ENCODE measurements at regions not wholly inside any gene's neighbourhood (a gene's known extent, or its start where the extent isn't known, plus 50 kb on each side); places are given as distances from the start of the nearest gene placed in this dataset.

DNA sequence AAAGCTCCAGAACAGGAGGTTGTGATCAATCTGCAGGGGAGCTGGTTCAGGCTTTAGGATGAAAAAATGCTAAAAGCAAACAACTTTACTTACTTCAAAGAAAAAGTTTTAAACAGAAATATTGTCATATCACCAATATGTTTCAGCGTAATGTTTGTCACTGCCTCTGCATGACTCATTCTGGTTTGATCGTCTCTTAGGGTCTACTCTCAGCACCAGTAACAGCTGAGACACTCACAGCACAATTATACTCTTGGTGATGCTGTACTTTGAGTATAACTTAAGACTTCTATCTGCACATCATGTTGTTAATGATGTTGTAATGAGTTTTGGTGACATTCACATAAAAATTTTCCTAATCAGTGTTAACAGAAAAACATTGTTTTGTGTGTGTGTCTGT is 665.4 kb downstream of the EPM2A start:
- Histone ChIP-seq H3K9ac (ENCODE audit: low read depth in 1 of 2, low read length in 2 of 2) (no peak overlapping the region), H3K27ac (ENCODE audit: low read depth in 1 of 2, low read length in 2 of 2) (no peak overlapping the region), H3K36me3 (ENCODE audit: control insufficient read depth in 4 of 4, insufficient read depth in 3 of 4, low read depth in 1 of 4, low read length in 3 of 4) (no peaks in the 10 kb centered on the region), H3K27me3 (ENCODE audit: control insufficient read depth in 4 of 4, insufficient read depth in 4 of 4, low read length in 3 of 4) (no peaks in the 10 kb centered on the region), H3K4me3 (ENCODE audit: low read depth in 1 of 3, low read length in 3 of 3) (no peak overlapping the region), H3K4me1 (ENCODE audit: control insufficient read depth in 4 of 4, insufficient read depth in 4 of 4, low read length in 3 of 4) (no peaks in the 10 kb centered on the region), H3K9me3 (ENCODE audit: control insufficient read depth in 4 of 4, low read length in 3 of 4) (no peaks in the 10 kb centered on the region)
- 94% methylated on average over 2 of the region's 2 CpGs for WGBS
- TF ChIP-seq RXRA (IDR thresholded peaks at IDR 0.05) (no peak), HNF4A (conservative IDR thresholded peaks at IDR 0.05) (no peak), TAF1 (conservative IDR thresholded peaks at IDR 0.05) (no peak), FOXA1 (IDR thresholded peaks at IDR 0.05) (no peak), FOXA2 (IDR thresholded peaks at IDR 0.05) (no peak), NR2F2 (IDR thresholded peaks at IDR 0.05) (no peak)
- TF ChIP-seq, protein P1, sequence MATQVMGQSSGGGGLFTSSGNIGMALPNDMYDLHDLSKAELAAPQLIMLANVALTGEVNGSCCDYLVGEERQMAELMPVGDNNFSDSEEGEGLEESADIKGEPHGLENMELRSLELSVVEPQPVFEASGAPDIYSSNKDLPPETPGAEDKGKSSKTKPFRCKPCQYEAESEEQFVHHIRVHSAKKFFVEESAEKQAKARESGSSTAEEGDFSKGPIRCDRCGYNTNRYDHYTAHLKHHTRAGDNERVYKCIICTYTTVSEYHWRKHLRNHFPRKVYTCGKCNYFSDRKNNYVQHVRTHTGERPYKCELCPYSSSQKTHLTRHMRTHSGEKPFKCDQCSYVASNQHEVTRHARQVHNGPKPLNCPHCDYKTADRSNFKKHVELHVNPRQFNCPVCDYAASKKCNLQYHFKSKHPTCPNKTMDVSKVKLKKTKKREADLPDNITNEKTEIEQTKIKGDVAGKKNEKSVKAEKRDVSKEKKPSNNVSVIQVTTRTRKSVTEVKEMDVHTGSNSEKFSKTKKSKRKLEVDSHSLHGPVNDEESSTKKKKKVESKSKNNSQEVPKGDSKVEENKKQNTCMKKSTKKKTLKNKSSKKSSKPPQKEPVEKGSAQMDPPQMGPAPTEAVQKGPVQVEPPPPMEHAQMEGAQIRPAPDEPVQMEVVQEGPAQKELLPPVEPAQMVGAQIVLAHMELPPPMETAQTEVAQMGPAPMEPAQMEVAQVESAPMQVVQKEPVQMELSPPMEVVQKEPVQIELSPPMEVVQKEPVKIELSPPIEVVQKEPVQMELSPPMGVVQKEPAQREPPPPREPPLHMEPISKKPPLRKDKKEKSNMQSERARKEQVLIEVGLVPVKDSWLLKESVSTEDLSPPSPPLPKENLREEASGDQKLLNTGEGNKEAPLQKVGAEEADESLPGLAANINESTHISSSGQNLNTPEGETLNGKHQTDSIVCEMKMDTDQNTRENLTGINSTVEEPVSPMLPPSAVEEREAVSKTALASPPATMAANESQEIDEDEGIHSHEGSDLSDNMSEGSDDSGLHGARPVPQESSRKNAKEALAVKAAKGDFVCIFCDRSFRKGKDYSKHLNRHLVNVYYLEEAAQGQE (IDR thresholded peaks at IDR 0.05): no peak
- DNase-seq (ENCODE audit: low spot score): no peak

DNA sequence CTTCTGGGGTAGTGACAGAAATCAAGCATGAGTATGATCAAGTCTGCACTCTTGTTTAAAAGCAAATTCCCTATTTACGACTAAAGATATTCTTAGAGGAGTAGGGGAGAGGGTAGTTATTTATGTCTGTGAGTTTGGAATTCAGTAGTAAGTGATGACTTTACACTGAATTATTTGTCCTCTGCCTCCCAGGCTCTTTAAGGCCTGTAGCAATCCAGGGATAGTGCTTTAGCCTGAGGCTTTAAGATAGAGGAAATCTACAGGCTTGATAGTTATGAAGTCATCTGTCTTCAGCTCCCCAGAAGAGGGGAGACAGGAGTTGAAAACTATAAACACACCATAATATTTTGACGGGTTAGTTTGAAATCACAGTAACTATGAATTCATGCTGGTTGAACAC is 664.5 kb downstream of the EPM2A start:
- 91% methylated on average over 2 of the region's 2 CpGs for WGBS
- no peak for TF ChIP-seq NR2F2 (IDR thresholded peaks at IDR 0.05)
- TF ChIP-seq, protein P2, sequence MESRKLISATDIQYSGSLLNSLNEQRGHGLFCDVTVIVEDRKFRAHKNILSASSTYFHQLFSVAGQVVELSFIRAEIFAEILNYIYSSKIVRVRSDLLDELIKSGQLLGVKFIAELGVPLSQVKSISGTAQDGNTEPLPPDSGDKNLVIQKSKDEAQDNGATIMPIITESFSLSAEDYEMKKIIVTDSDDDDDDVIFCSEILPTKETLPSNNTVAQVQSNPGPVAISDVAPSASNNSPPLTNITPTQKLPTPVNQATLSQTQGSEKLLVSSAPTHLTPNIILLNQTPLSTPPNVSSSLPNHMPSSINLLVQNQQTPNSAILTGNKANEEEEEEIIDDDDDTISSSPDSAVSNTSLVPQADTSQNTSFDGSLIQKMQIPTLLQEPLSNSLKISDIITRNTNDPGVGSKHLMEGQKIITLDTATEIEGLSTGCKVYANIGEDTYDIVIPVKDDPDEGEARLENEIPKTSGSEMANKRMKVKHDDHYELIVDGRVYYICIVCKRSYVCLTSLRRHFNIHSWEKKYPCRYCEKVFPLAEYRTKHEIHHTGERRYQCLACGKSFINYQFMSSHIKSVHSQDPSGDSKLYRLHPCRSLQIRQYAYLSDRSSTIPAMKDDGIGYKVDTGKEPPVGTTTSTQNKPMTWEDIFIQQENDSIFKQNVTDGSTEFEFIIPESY (IDR thresholded peaks at IDR 0.05): no peak
- TF ChIP-seq, protein P1 (IDR thresholded peaks at IDR 0.05): no peak
- TF ChIP-seq YY1 (IDR thresholded peaks at IDR 0.05): no peak
- TF ChIP-seq, protein P3, sequence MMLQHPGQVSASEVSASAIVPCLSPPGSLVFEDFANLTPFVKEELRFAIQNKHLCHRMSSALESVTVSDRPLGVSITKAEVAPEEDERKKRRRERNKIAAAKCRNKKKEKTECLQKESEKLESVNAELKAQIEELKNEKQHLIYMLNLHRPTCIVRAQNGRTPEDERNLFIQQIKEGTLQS (IDR thresholded peaks at IDR 0.05): no peak
- TF ChIP-seq FOXA2 (IDR thresholded peaks at IDR 0.05): no peak
- no peak for TF ChIP-seq HNF4G (IDR thresholded peaks at IDR 0.05)
- no peak for TF ChIP-seq FOXA1 (IDR thresholded peaks at IDR 0.05)
- TF ChIP-seq RAD21 (IDR thresholded peaks at IDR 0.05): no peak
- TF ChIP-seq, protein P4, sequence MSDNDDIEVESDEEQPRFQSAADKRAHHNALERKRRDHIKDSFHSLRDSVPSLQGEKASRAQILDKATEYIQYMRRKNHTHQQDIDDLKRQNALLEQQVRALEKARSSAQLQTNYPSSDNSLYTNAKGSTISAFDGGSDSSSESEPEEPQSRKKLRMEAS (IDR thresholded peaks at IDR 0.05): no peak
- TF ChIP-seq RXRA (IDR thresholded peaks at IDR 0.05): no peak
- TF ChIP-seq EGR1 (IDR thresholded peaks at IDR 0.05; ENCODE audit: low read depth in 2 of 2): no peak
- TF ChIP-seq TAF1 (conservative IDR thresholded peaks at IDR 0.05): no peak
- TF ChIP-seq HNF4A (conservative IDR thresholded peaks at IDR 0.05): no peak
- TF ChIP-seq JUND (IDR thresholded peaks at IDR 0.05): no peak
- no peak for TF ChIP-seq GABPA (IDR thresholded peaks at IDR 0.05 in 1 of 2, conservative IDR thresholded peaks at IDR 0.05 in 1 of 2)
- TF ChIP-seq, protein P5, sequence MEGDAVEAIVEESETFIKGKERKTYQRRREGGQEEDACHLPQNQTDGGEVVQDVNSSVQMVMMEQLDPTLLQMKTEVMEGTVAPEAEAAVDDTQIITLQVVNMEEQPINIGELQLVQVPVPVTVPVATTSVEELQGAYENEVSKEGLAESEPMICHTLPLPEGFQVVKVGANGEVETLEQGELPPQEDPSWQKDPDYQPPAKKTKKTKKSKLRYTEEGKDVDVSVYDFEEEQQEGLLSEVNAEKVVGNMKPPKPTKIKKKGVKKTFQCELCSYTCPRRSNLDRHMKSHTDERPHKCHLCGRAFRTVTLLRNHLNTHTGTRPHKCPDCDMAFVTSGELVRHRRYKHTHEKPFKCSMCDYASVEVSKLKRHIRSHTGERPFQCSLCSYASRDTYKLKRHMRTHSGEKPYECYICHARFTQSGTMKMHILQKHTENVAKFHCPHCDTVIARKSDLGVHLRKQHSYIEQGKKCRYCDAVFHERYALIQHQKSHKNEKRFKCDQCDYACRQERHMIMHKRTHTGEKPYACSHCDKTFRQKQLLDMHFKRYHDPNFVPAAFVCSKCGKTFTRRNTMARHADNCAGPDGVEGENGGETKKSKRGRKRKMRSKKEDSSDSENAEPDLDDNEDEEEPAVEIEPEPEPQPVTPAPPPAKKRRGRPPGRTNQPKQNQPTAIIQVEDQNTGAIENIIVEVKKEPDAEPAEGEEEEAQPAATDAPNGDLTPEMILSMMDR (IDR thresholded peaks at IDR 0.05; ENCODE audit: low read depth, low read length, missing input control): no peak
- TF ChIP-seq SP1 (IDR thresholded peaks at IDR 0.05): no peak
- no peak for DNase-seq (ENCODE audit: low spot score)
- Histone ChIP-seq H3K9ac (ENCODE audit: low read depth in 1 of 2, low read length in 2 of 2) (no peak overlapping the region), H3K27ac (ENCODE audit: low read depth in 1 of 2, low read length in 2 of 2) (no peak overlapping the region), H3K9me3 (ENCODE audit: control insufficient read depth in 4 of 4, low read length in 3 of 4) (no peaks in the 10 kb centered on the region), H3K36me3 (ENCODE audit: control insufficient read depth in 4 of 4, insufficient read depth in 3 of 4, low read depth in 1 of 4, low read length in 3 of 4) (no peaks in the 10 kb centered on the region), H3K4me3 (ENCODE audit: low read depth in 1 of 3, low read length in 3 of 3) (no peak overlapping the region), H3K4me1 (ENCODE audit: control insufficient read depth in 4 of 4, insufficient read depth in 4 of 4, low read length in 3 of 4) (peaks cover 0 to 6% (median under 1%) of the 10 kb centered on the region in 4 donors), H3K27me3 (ENCODE audit: control insufficient read depth in 4 of 4, insufficient read depth in 4 of 4, low read length in 3 of 4) (no peaks in the 10 kb centered on the region)

All from liver (tissue), 8 donors.